HG03520 (cell line): ENCODE measurements at regions not wholly inside any gene's neighbourhood (a gene's known extent, or its start where the extent isn't known, plus 50 kb on each side); places are given as distances from the start of the nearest gene placed in this dataset.
"Not testable (repeated sequence)": the region's sequence is repeated elsewhere in the genome, so short reads cannot be mapped to it uniquely, and the experiment has no call there.

Experiments
- ATAC-seq: cut with Tn5 transposase; IDR thresholded peaks from one replicate; pipeline ENCODE4 v1.9.1; 2021; ENCODE audit warnings: mild to moderate bottlenecking, moderate library complexity; ENCODE audit not compliant: unreplicated experiment

DNA sequence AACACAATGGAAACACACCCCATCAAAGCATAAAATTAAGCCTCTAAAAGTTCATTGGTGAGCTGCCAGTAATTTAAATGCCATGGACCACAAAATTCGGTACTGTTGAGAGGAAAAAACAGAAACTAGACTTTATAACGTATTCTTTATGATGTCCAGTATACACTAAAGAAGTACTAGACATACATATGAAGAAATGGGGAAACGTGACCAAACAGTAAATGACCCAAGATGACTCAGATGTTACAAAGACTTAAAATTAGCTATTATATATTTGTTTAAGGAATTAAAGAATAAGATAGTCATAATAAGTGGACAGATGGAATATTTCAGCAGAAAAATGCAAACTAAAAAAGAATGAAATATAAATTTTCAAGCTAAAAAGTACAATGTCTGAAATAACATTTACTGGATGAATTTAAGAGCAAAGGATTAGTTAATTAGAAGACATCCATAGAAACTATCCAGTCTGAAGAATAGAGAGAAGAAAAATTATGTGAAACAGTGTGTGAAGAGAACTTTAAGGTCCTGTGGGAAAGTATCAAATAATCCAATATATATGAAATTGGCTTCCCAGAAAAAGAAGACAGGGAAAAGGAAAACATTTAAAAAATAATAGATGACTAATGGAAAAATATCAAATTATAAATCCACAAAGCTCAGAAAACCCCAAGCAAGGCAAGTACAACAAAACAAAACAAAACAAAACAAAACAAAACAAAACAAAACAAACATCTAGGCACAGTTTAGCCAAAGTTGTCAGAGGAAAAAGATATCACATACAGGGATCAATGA, 69.4 kb downstream of the SAMD9 start:
- no peak for ATAC-seq

DNA sequence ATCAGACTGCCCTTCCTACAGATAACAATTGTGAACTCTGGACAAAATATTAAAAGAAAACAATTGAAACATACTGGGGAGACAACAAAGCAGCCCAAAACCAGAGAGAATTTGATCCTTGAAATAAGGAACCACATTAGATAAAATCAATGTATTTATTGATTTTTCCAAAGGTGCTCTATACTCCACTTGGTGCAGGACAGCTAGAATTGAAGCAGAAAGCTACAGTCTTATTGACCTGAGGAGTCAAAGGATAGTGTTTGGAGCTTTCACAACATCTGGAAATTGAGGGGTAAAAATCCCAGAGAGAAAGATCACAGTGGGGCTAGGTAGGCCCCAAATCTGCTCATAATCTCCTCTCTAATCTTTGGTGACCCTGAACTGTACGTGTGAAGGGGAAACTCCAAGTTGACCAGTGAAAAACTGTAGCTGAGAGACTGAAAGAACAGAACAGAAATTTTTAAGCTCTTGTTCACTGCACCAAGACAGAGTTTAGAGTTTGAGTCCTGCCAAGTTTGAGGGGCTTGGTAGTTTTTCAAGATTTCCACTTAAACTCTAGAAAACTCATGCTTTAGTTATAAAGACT, 70.2 kb downstream of the SAMD9 start:
- no peak for ATAC-seq

DNA sequence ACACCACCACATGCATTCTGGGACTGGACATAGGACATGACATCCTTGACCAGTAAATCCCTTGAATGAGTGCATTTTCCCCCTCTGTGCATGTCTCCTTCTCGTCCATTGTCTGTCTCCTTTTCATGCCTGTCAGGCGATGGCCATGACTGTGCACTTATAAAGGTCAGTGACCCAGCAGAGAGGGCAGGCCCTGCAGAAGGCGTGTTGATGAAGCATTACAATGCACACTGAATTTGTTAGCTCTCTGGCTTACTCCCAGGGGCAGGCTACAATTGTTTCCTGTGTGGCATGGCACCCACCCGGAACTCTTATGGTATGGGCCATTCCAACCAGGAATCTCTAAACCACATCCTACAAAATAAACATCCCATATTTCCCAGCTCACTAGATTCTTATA, 71.1 kb downstream of the SAMD9 start:
- no peak for ATAC-seq

DNA sequence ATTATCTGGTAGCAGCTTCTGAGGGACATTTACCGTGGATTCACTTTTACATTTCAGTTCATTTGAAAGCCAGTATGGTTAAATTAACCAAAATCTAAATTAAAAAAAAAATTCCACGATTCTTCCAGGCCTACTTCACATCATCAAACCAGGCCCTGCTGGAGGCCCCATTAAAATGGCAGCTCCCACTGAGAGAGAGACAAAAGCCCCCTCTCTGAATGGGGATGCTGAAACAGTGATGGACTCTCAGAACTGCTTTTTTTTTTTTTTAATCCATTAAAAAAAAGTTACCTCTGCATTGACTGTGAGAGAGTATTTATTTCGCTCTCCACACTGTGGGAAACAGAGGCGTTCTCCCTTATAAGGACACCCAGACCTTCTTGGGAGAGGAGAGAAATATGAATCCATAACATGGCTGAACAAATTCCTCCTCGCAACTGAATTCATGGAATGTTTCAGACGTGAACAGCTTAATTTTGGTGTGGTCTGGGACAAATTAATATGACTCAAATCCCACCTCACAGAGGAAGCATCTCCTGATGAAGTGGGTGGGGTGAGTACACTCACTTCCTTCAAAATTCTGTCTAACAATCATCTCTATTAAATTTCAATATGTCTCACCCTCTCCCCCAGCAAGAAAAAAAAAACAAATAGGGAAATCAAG, 73.5 kb downstream of the SAMD9 start:
- no peak for ATAC-seq

DNA sequence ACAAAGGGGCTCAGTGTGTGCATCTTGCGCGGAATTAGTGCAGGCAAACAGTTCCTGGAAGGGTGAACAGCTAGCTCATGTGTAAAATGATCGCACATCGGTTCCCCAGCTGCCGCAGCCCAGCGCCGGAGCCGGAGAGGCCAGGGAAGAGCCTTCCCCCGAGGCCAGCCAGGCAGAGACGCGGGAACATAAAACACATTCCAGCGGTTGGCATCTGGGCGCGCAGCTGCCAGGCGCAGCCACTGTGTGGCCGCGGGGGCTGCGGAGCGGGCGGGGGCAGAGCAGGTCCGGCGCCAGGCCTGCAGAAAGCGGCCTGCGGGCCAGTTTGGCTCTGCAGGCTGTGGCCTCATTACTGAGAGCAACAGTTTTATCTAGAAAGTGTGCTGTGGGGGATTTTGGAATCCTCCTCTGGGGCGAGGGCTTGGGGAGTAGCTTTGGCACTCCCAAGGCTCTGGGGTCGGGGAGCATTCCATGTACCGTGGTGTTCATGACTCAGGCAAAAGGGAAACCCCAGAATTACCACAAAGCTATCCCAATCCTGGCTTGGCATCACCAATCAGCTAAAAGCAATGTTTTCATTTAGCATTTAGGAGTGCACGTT, 74.3 kb downstream of the SAMD9 start:
- no peak for ATAC-seq

DNA sequence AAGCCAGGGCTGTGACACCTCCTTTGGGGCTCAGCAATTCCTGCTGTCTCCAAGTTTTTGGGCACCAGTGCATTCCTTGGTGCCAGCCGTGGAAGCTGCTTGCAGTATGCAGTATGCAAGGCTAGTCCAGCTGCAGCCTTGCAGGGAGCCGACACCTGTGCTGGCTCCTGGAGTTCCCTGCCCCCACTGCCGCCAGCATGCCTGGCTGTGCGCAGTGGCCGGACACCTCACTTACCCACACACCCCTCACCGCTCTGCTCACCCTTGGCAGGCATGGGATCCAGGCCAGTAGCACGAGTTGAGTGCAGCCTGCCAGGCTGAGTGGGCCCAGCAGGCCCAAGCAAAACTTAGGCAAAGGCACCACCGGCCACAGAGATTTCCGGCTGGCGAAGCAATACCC, 77.4 kb downstream of the SAMD9 start:
- ATAC-seq = no peak

DNA sequence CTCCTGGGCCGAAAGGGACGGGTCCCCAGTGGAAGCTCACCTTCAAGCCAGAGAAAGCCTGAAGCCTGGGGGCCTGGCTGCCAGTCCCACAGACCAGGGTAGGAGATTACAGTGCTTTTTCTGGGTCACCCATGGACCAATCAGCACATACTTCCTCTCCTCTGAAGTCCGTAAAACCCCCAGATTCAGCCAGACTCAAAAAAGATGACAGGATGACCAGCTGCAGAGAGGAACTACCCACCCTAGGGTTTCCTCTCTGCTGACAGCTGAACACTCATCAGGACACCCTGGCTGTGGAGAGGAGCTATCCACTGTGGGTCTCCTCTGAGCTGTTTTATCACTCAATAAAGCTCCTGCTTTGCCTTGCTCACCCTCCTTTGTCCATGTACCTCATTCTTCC, 78.0 kb downstream of the SAMD9 start:
- no peak for ATAC-seq

DNA sequence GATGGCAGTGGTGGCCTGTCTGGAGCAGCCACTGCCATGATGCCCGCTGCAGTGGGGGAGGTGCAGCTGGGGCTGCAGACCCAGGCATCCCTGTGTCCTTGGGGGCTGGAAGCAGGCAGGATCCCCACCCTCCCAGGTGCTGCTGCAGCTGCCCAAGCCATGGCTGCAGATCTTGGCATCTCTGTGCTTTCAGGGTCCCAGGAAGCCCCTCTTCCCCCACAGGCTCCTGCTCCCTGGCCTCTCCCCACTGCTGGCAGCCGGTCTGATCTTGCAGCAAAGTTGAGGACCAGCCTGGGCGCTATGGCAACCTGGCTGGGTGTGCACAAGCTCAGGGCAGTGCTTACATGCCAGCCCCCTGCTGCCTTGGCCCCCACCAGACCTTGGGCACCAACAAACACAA, 78.5 kb downstream of the SAMD9 start:
- no peak for ATAC-seq

DNA sequence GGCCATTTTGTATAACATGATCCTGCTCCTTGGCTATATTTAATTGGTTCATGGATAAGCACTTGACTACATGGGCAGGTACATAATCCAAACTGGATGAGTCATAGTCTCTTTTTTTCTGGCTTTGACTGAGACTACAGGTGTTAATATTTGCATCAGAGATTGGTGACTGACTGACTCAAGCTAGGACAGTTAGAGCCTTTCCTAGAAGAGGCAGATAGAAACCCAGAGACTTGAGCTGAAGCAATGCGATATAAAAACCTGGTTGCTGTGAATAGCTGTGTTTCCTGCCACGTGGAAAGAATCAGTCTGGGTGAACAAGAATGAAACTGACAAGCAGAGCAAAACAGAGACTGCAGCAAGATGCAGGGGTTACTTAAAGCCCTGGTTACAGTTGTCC, 81.0 kb downstream of the SAMD9 start:
- ATAC-seq = peak; percentile 97

DNA sequence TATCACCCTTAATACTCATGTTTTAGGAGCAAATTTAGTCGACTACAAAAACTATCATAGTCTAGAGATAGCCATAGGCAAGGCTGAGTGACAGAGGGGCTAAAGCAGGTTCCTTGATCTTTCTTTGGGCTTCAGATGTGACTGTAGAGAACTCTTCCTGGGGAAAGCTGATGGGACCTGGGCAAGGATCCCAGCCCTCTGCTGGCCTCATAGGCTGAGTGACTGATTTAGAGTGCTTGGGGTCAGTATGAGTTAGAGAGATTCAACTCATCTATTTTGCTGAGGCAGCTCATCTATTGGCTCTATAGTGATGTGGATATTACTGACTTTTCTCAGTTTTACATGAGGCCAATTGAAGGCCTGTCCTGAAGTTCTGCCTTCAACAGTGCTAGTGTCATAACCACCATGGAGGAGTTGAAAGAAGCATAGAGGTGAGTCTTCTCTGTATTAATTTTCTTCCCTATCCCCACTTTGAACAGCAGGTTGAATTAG, 81.6 kb downstream of the SAMD9 start:
- ATAC-seq = no peak

DNA sequence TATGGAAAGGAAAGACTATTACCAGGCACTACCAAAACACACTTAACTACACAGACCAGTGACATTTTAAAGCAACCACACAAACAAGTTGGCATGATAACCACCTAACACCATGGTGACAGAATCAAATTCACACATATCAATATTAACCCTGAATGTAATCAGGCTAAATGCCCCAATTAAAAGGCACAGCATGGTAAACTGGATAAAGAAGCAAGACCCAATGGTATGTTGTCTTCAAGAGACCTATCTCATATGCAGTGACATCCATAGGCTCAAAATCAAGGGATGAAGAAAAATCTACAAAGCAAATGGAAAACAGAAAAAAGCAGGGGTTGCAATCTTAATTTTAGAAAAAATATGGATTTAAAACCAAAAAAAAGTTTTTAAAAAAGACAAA, 86.0 kb downstream of the SAMD9 start:
- no peak for ATAC-seq

DNA sequence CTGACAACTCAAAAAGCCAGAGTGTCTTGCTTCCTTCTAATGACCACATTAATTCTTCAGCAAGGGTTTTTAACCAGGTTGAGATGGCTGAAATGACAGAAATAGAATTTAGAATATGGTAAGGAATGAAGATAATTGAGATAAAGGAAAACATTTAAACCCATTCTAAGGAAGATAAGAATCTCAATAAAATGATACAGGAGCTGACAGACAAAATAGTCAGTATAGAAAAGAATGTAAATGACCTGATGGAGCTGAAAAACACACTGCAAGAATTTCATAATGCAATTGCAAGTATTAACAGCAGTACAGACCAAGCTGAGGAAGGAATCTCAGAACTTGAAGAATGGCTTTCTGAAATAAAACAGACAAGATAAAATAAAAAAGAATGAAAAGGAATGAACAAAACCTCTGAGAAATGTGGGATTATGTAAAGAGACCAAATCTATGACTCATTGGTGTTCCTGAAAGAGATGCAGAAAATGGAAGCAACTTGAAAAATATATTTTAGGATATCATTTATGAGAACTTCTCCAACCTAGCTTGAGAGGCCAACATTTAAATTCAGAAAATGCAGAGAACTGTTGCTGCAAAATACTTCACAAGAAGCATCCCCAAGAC, 87.1 kb downstream of the SAMD9 start:
- ATAC-seq = no peak

DNA sequence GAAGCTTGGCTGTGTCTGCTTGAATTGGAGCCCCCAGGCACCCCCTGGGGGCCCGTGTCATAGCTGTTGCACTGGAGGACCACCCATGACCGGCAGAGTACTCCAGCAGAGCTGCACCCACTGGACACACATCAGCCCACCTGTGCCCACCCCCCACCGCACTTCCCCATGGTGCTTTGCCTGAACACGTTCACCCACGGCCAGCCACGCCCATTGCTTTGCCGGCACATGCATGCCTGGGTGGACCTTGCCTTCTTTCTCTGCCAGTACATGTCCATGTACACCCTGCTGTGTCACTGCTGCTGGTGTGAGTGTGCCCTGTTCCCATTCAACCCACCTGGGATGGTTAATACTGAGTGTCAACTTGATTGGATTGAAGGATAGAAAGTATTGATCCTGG, 88.7 kb downstream of the SAMD9 start:
- ATAC-seq = no peak

DNA sequence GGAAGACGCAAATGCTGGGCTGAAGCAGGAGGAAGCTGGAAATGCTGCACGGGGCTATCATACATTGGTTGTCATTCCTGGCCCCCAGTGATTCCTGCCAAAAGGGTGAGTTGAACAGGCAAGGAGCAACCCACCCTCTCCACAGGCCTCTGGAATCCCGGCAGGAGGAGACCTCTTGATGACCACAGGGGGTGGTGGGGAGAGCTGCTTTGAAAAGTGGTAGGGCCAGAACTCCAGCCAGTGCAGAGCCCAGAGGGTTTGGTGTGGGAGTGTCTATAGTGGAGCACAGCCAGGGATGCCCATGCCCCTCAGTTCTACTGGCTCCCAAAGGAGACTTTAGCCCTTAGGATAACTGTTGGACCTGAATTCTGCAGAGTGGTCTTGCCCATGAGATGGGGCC, 89.2 kb downstream of the SAMD9 start:
- ATAC-seq = no peak

DNA sequence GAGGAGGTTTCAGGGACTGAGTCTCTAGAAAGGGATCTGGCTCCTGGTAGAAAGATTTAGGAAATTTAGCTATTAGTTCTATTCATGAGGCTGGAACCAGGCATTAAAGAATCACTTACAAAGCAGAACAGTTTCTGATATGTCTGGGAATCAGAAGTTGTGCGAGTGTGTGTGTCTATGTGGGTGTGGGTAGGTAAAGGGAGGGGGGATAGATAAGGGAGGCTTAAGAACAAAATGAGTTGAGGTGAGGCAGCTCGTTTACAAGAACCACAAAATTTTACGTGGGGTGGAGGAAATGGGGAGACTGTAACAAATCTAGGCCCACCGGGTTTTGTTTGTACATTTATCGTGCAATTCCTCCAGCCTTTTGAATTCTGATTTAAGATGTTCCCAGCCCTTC, 90.7 kb downstream of the SAMD9 start:
- ATAC-seq = no peak

DNA sequence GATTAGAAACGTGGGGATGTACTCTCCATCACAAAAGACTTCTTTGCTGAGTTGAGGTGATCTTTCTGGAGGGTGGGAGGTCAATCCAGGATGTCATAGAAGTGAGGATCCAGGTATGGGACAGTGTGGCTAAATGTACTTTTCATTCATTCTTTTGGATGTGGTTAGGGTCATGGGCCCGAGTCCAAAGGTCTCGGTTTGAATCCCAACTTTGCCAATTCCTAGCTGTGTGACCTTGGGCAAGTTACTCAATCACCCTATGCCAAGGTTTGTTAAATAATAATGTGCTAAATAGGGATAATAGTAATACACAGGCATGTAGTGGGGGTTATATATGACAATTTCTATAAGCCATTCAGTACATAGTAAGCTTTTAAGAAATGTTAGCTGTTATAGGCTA, 91.4 kb downstream of the SAMD9 start:
- ATAC-seq = no peak

DNA sequence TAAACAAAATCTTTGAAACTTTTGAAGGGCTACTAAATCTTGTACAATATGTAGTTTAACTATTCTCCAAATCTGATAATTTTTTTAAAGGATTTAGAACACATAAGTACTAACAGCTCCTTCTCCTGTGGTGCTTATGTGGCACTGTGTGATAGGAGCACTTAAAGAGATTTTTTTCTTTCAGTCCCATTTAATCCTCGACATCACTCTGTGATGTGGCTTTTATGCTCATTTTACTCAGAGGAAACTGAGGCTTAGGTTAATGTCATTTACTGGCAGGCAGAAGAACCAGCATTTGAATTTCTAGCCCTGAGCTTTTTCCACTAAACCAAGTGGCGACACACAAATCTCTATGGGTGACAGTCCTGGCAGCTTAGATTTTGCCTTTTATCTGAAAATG, 92.4 kb downstream of the SAMD9 start:
- ATAC-seq = no peak

DNA sequence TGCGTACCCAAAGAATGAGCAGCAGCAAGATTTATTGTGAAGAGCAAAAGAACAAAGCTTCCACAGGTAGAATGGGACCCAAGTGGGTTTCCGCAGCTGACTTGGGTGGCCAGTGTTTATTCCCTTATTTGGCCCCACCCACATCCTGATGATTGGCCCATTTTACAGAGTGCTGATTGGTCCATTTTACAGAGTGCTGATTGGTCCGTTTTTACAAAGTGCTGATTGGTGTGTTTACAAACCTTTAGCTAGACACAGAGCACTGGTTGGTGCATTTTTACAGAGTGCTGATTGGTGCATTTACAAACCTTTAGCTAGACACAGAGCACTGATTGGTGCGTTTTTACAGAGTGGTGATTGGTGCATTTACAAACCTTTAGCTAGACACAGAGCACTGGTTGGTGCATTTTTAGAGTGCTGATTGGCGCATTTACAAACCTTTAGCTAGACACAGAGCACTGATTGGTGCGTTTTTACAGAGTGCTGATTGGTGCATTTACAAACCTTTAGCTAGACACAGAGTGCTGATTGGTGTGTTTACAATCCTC, 94.8 kb downstream of the SAMD9 start:
- ATAC-seq = not testable (repeated sequence)

DNA sequence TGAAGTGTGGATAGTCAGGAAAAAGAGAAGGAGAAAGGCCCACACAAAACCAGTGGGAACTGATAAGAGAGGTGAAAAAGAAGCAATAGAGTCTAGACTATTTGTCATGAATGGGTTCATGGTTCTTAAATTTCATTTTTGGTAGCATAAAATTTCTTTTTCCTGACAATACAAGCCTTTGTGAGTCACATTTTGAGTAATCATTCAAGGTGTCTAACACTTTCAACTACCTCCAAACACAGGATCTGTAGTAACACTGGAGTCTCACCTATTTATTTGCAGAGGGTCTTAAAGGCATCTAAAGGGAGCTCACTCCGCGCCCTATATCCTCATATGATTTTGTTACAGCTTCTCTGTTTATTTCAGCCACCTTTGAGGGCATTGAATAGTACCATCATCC, 96.0 kb downstream of the SAMD9 start:
- ATAC-seq = no peak

DNA sequence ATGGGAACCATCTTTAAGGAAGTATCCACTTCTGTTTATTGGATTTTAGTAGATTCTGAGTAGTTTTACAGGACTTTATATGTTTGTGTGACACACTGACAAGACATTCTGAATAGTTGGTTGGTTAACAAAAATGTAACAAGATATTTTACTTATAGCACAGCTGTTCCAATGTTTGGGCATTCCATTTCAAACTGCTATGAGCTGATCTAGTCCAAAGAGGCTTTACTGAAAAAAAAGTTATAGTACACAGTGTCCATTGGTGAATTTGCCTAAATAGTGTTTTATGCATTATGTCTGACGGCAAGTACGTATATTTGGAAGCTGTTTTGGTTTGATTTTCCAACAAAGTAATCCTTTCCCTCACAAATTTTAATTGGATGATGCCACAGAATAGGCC, 99.1 kb downstream of the SAMD9 start:
- no peak for ATAC-seq
